Neural progenitor cell (in vitro differentiated cells): ENCODE measurements at regions not wholly inside any gene's neighbourhood (a gene's known extent, or its start where the extent isn't known, plus 50 kb on each side); places are given as distances from the start of the nearest gene placed in this dataset.

Source experiments
- CTCF ChIP-seq: fragments of 200-600 bp; sonication (generic); IDR thresholded peaks from 2 replicates; pipeline ENCODE4 v1.5.1; 2017; ENCODE audit warnings: antibody characterized with exemption, mild to moderate bottlenecking
- EZH2 ChIP-seq: fragments of 200-600 bp; sonication (generic); IDR thresholded peaks from 2 replicates; pipeline ENCODE4 v1.6.1; 2017; ENCODE audit warnings: antibody characterized with exemption, mild to moderate bottlenecking, moderate library complexity
- EZH2phosphoT487 ChIP-seq: fragments of 200-600 bp; sonication (generic); IDR thresholded peaks from 2 replicates; pipeline ENCODE4 v1.6.1; 2017; ENCODE audit warnings: antibody characterized with exemption

DNA sequence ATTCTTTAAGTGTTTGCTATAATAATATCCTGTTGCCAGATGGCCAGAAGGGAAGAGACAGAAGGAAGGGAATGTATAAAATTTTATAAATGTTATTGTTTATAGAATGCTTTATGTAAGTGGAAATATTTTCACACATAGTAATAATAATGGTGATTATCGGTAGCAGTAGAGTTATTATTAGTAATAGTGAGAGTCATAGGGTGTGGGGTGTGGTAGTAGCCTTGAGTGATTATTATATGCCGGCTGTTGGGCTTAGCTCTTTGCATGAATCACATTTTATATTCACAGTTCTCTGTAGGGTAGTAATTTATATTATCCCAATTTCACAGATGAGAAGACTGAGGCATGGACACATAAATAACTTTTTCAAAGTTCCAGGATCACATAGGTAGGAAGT lies 391.4 kb downstream of the C12orf75 start:
- TF ChIP-seq CTCF (no peak), EZH2phosphoT487 (no peak), EZH2 (no peak)
